IMR-90 (cell line): ENCODE measurements at regions not wholly inside any gene's neighbourhood (a gene's known extent, or its start where the extent isn't known, plus 50 kb on each side); places are given as distances from the start of the nearest gene placed in this dataset.

Source experiments
- ATAC-seq: fragments of 200-7000 bp; cut with Tn5 transposase; 2 replicates; pipeline ENCODE4 v1.9.1; 2020; ENCODE audit warnings: low read depth, mild to moderate bottlenecking, moderate library complexity
- BruUV-seq: library from RNA; stranded (reverse); fragments of 400-500 nt; replicated peaks from 2 replicates; lab custom pipeline; 2021; lab: Mats Ljungman, UMichigan
- CTCF ChIA-PET: fragments of 300-600 bp; formaldehyde crosslinking; extraction: SDS; loops from one replicate; lab custom pipeline; 2021; ENCODE audit warnings: antibody characterized with exemption; lab: Yijun Ruan, JAX
- POLR2A ChIA-PET: fragments of 300-600 bp; sonication (Branson Sonifier 250); formaldehyde crosslinking; loops from one replicate; lab custom pipeline; 2022; ENCODE audit warnings: antibody characterized with exemption; ENCODE audit not compliant: unreplicated experiment; lab: Charles Lee
- DNase-seq: peaks from one replicate; pipeline ENCODE4 v3.0.0; 2013
- H2AFZ ChIP-seq: replicated peaks from 2 replicates; pipeline ENCODE3; 2013; ENCODE audit warnings: low read length, mild to moderate bottlenecking; ENCODE audit not compliant: poor library complexity
- H2AK5ac ChIP-seq: 2 replicates; pipeline ENCODE4 v1.6.1; 2013; ENCODE audit warnings: low read depth, low read length, inconsistent platforms
- H2AK9ac ChIP-seq: replicated peaks from 2 replicates; pipeline ENCODE3; 2013; ENCODE audit warnings: mild to moderate bottlenecking, low read depth, low read length, moderate library complexity; ENCODE audit not compliant: poor library complexity
- H2BK120ac ChIP-seq: 2 replicates; pipeline ENCODE4 v1.6.1; 2013; ENCODE audit warnings: low read depth, low read length, inconsistent platforms
- H2BK15ac ChIP-seq: 3 replicates; pipeline ENCODE4 v1.6.1; 2013; ENCODE audit warnings: low read depth, low read length, inconsistent platforms
- H2BK20ac ChIP-seq: 2 replicates; pipeline ENCODE4 v1.6.1; 2013; ENCODE audit warnings: low read depth, mild to moderate bottlenecking, inconsistent platforms, low read length, moderate library complexity
- H2BK5ac ChIP-seq: 2 replicates; pipeline ENCODE4 v1.6.1; 2013; ENCODE audit warnings: mild to moderate bottlenecking, low read depth, low read length, inconsistent platforms; ENCODE audit not compliant: poor library complexity, severe bottlenecking
- H3K14ac ChIP-seq: replicated peaks from 2 replicates; pipeline ENCODE4 v1.6.1; 2013; ENCODE audit warnings: low read depth, low read length, inconsistent platforms
- H3K18ac ChIP-seq: 2 replicates; pipeline ENCODE4 v1.6.1; 2013; ENCODE audit warnings: low read depth, low read length, control low read depth
- H3K23ac ChIP-seq: 2 replicates; pipeline ENCODE4 v1.6.1; 2013; ENCODE audit warnings: low read depth, low read length, inconsistent platforms
- H3K27ac ChIP-seq: 2 replicates; pipeline ENCODE4 v1.5.1; 2013; ENCODE audit warnings: mild to moderate bottlenecking, control low read depth, low read length; ENCODE audit not compliant: insufficient read depth
- H3K27me3 ChIP-seq: 2 replicates; pipeline ENCODE4 v1.6.1; 2013; ENCODE audit warnings: low read length; ENCODE audit not compliant: control insufficient read depth, insufficient read depth
- H3K36me3 ChIP-seq: 2 replicates; pipeline ENCODE4 v1.6.1; 2013; ENCODE audit warnings: low read length, mixed read lengths; ENCODE audit not compliant: control insufficient read depth, insufficient read depth
- H3K4ac ChIP-seq: 2 replicates; pipeline ENCODE4 v1.6.1; 2013; ENCODE audit warnings: low read depth, low read length, inconsistent platforms
- H3K4me1 ChIP-seq: 2 replicates; pipeline ENCODE4 v1.6.1; 2013; ENCODE audit warnings: low read length, mixed read lengths; ENCODE audit not compliant: control insufficient read depth, insufficient read depth
- H3K4me2 ChIP-seq: 2 replicates; pipeline ENCODE4 v1.6.1; 2013; ENCODE audit warnings: low read depth, mild to moderate bottlenecking, control low read depth, low read length, moderate library complexity
- H3K4me3 ChIP-seq: 2 replicates; pipeline ENCODE4 v1.5.1; 2013; ENCODE audit warnings: low read depth, mild to moderate bottlenecking, control low read depth, low read length, moderate library complexity; ENCODE audit not compliant: insufficient read depth
- H3K56ac ChIP-seq: 2 replicates; pipeline ENCODE4 v1.6.1; 2013; ENCODE audit warnings: low read length, inconsistent platforms; ENCODE audit not compliant: insufficient read depth; ENCODE audit errors: extremely low read depth
- H3K79me1 ChIP-seq, 2 experiments: 2 replicates each; pipeline ENCODE4 v1.6.1; 2013; ENCODE audit warnings: low read length in 2 of 2, inconsistent platforms in 1 of 2, low read depth in 1 of 2
- H3K9ac ChIP-seq: 2 replicates; pipeline ENCODE4 v1.6.1; 2013; ENCODE audit warnings: low read depth, low read length, control low read depth
- H3K9me1 ChIP-seq: 2 replicates; pipeline ENCODE4 v1.6.1; 2013; ENCODE audit warnings: low read length, inconsistent platforms; ENCODE audit not compliant: insufficient read depth
- H3K9me3 ChIP-seq: 2 replicates; pipeline ENCODE4 v1.6.1; 2013; ENCODE audit warnings: low read length; ENCODE audit not compliant: control insufficient read depth, insufficient read depth
- H4K20me1 ChIP-seq: 2 replicates; pipeline ENCODE4 v1.6.1; 2013; ENCODE audit warnings: low read length, inconsistent platforms; ENCODE audit not compliant: insufficient read depth
- H4K5ac ChIP-seq: 2 replicates; pipeline ENCODE4 v1.6.1; 2013; ENCODE audit warnings: mild to moderate bottlenecking, low read depth, low read length, control low read depth
- H4K8ac ChIP-seq, 2 experiments: 2 replicates each; pipeline ENCODE4 v1.6.1; 2013; ENCODE audit warnings: low read depth in 2 of 2, low read length in 2 of 2, control low read depth in 1 of 2, inconsistent platforms in 1 of 2
- H4K91ac ChIP-seq: 2 replicates; pipeline ENCODE4 v1.6.1; 2013; ENCODE audit warnings: low read depth, low read length, inconsistent platforms; ENCODE audit not compliant: insufficient read depth
- BHLHE40 ChIP-seq: fragments of 150-350 bp; IDR thresholded peaks from 2 replicates; pipeline ENCODE4 v1.6.1; 2016; ENCODE audit warnings: mild to moderate bottlenecking, low read depth, low read length
- CHD1 ChIP-seq: IDR thresholded peaks from 2 replicates; pipeline ENCODE4 v1.6.1; 2012; ENCODE audit warnings: low read depth, low read length, improper control_type of control experiment
- CTCF ChIP-seq: conservative IDR thresholded peaks from 2 replicates; pipeline ENCODE4 v1.5.1; 2012; ENCODE audit warnings: mild to moderate bottlenecking, low read depth, low read length, improper control_type of control experiment
- ELK1 ChIP-seq: fragments of 150-350 bp; IDR thresholded peaks from 2 replicates; pipeline ENCODE4 v1.6.1; 2016; ENCODE audit warnings: low read depth, mild to moderate bottlenecking, low read length, moderate library complexity, borderline replicate concordance
- MAFK ChIP-seq: IDR thresholded peaks from 2 replicates; pipeline ENCODE4 v1.6.1; 2012; ENCODE audit warnings: low read depth, low read length, improper control_type of control experiment
- MXI1 ChIP-seq: IDR thresholded peaks from 2 replicates; pipeline ENCODE4 v1.6.1; 2012; ENCODE audit warnings: low read depth, mild to moderate bottlenecking, low read length, moderate library complexity, borderline replicate concordance
- NFE2L2 ChIP-seq: fragments of 150-350 bp; IDR thresholded peaks from 2 replicates; pipeline ENCODE4 v1.6.1; 2016; ENCODE audit warnings: low read depth, mild to moderate bottlenecking, low read length
- RCOR1 ChIP-seq: IDR thresholded peaks from 2 replicates; pipeline ENCODE4 v1.6.1; 2012; ENCODE audit warnings: mild to moderate bottlenecking, low read length, improper control_type of control experiment; ENCODE audit not compliant: insufficient replicate concordance
- USF2 ChIP-seq: fragments of 150-350 bp; IDR thresholded peaks from 2 replicates; pipeline ENCODE4 v1.6.1; 2017; ENCODE audit warnings: mild to moderate bottlenecking, antibody characterized with exemption, low read length, low read depth
- WGBS, 2 experiments: methylation state at CpG; one replicate each; pipeline versions ENCODE4 v1.1.5 to v1.1.7; 2013; ENCODE audit warnings: missing lambda C conversion rate in 2 of 2; ENCODE audit not compliant: insufficient read length in 1 of 2; ENCODE audit errors: extremely low coverage in 2 of 2; 5-methylcytosine and 5-hydroxymethylcytosine counted together
- dilution Hi-C: fragments of 300-500 bp; cut with HindIII; formaldehyde crosslinking; loops from one replicate; pipeline ENCODE4 v1.14.3; 2018; ENCODE audit warnings: low sequenced_read_pairs; ENCODE audit not compliant: unreplicated experiment
- in situ Hi-C: fragments of 300-500 bp; cut with MboI; formaldehyde crosslinking; loops from 3 replicates; pipeline ENCODE4 v1.14.3; 2019; ENCODE audit warnings: low sequenced_read_pairs, inconsistent platforms, mixed read lengths
- intact Hi-C: fragments of 100-400 bp; cut with micrococcal nuclease; formaldehyde crosslinking; loops from 2 replicates; pipeline ENCODE4 v1.10.0; 2022

DNA sequence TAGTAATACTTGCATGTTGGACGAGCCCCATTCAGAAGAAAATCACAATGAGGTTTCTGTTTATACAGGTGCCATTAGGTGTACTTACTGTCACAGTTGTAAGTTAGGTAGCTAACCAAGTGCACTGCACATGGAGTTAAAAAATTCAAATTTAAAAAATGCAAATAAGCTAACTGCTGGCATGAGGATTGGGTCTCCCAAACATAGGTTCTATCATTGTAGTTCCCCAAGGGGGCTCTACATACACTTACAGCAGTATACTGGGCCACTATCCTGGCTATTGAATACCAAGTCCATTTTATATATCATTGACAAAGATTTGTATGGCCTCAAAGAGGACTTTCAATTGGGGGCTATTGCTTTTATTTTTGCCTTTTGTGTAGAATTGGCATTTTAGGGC lies 153.4 kb downstream of the FMR1NB start:
- H3K27me3 ChIP-seq = no peaks in the 10 kb centered on the region
- H3K4me2 ChIP-seq = no peak overlapping the region
- BruUV-seq = no TSS peak
- intact Hi-C loops (no loop called here), dilution Hi-C loops (no loop called here), in situ Hi-C loops (no loop called here)
- H3K4me1 ChIP-seq = no peaks in the 10 kb centered on the region
- no peak overlapping the region for H4K5ac ChIP-seq
- no peak overlapping the region for H3K27ac ChIP-seq
- no peak overlapping the region for H3K56ac ChIP-seq
- H4K20me1 ChIP-seq = no peaks in the 10 kb centered on the region
- H2AK5ac ChIP-seq = no peak overlapping the region
- ChIA-PET POLR2A (no interaction called here), CTCF (no interaction called here)
- H4K8ac ChIP-seq = no peak overlapping the region
- no peak overlapping the region for H2BK15ac ChIP-seq
- no peak overlapping the region for H3K23ac ChIP-seq
- TF ChIP-seq MAFK (no peak), BHLHE40 (no peak), CHD1 (no peak), NFE2L2 (no peak), MXI1 (no peak), CTCF (no peak), USF2 (no peak), RCOR1 (no peak), ELK1 (no peak)
- H3K4ac ChIP-seq = no peak overlapping the region
- H3K36me3 ChIP-seq = no peaks in the 10 kb centered on the region
- H2BK5ac ChIP-seq = no peak overlapping the region
- H3K9ac ChIP-seq = no peak overlapping the region
- no peak overlapping the region for H3K14ac ChIP-seq
- no peak overlapping the region for H2BK20ac ChIP-seq
- no peaks in the 10 kb centered on the region for H3K9me1 ChIP-seq
- H3K18ac ChIP-seq = no peak overlapping the region
- H2AK9ac ChIP-seq = no peak overlapping the region
- no peak overlapping the region for H2AFZ ChIP-seq
- DNase-seq (no peak), ATAC-seq (no peak)
- H3K79me1 ChIP-seq = no peaks in the 10 kb centered on the region
- WGBS, 2 experiments = no CpG with 5 or more reads among the region's 1 CpG
- H3K9me3 ChIP-seq = no peaks in the 10 kb centered on the region
- H3K4me3 ChIP-seq = no peak overlapping the region
- no peak overlapping the region for H2BK120ac ChIP-seq
- no peak overlapping the region for H4K91ac ChIP-seq
